PC-9 (cell line): ENCODE measurements at regions not wholly inside any gene's neighbourhood (a gene's known extent, or its start where the extent isn't known, plus 50 kb on each side); places are given as distances from the start of the nearest gene placed in this dataset.

Source experiments
- EZH2 ChIP-seq: fragments of 200-600 bp; sonication (generic); IDR thresholded peaks from 2 replicates; pipeline ENCODE4 v1.8.0; 2017; ENCODE audit warnings: antibody characterized with exemption, low read depth
- TF ChIP-seq, protein P1 (sequence below): fragments of 200-600 bp; sonication (generic); conservative IDR thresholded peaks from 2 replicates; pipeline ENCODE4 v1.6.1; 2017; ENCODE audit warnings: mixed run types, antibody characterized with exemption, mild to moderate bottlenecking, moderate library complexity

DNA sequence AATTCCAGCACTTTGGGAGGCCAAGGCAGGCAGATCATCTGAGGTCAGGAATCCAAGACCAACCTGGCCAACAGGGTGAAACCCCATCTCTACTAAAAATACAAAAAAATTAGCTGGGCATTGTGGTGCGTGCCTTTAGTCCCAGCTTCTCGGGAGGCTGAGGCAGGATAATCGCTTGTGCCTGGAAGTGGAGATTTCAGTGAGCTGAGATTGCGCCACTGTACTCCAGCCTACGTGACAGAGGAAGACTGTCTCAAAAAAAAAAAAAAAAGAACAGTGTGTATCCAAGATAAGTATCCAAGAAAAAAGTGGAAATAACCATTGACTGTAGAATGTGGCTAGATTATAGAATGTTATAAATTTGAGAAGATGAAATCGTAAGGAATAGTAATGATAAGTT lies 142.1 kb downstream of the FAM124B start:
- TF ChIP-seq, protein P1, sequence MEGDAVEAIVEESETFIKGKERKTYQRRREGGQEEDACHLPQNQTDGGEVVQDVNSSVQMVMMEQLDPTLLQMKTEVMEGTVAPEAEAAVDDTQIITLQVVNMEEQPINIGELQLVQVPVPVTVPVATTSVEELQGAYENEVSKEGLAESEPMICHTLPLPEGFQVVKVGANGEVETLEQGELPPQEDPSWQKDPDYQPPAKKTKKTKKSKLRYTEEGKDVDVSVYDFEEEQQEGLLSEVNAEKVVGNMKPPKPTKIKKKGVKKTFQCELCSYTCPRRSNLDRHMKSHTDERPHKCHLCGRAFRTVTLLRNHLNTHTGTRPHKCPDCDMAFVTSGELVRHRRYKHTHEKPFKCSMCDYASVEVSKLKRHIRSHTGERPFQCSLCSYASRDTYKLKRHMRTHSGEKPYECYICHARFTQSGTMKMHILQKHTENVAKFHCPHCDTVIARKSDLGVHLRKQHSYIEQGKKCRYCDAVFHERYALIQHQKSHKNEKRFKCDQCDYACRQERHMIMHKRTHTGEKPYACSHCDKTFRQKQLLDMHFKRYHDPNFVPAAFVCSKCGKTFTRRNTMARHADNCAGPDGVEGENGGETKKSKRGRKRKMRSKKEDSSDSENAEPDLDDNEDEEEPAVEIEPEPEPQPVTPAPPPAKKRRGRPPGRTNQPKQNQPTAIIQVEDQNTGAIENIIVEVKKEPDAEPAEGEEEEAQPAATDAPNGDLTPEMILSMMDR = no peak
- TF ChIP-seq EZH2 = no peak
